HG02852 (cell line): ENCODE measurements at regions not wholly inside any gene's neighbourhood (a gene's known extent, or its start where the extent isn't known, plus 50 kb on each side); places are given as distances from the start of the nearest gene placed in this dataset.

Source experiments
- ATAC-seq: cut with Tn5 transposase; IDR thresholded peaks from one replicate; pipeline ENCODE4 v1.9.1; 2021; ENCODE audit warnings: mild to moderate bottlenecking, moderate library complexity; ENCODE audit not compliant: unreplicated experiment

DNA sequence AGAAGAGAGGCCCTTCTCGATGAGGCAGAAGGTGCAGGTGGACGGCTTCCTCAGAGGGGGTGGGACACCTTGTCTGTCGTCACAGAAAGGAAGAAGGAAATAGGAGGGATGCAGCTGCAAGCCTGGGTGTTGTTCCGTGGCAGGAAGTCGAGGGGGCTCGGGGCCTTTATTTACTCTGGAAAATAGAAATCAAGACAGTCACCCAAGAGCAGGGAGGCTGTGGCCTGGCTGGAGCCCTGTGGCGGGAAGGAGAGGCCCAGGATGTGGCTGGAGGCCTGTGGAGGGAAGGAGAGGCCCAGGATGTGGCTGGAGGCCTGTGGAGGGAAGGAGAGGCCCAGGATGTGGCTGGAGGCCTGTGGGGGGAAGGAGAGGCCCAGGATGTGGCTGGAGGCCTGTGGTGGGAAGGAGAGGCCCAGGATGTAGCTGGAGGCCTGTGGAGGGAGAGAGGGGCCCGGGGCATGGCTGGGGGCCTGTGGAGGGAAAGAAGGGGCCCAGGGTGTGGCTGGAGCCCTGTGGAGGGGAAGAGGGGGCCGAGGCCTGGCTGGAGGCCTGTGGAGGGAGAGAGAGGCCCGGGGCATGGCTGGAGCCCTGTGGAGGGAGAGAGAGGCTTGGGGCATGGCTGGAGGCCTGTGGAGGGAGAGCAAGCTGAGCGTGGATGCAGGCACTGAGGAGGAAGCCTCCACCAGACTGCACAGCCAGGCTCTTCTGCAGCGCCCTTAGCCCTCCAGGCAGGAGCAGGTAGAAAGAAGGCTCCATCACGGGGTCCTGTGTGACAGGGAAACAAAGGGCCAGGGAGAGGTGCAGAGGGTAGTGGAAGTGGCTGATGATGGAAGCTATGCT lies 97.3 kb upstream of the SFMBT2 start:
- ATAC-seq = no peak

DNA sequence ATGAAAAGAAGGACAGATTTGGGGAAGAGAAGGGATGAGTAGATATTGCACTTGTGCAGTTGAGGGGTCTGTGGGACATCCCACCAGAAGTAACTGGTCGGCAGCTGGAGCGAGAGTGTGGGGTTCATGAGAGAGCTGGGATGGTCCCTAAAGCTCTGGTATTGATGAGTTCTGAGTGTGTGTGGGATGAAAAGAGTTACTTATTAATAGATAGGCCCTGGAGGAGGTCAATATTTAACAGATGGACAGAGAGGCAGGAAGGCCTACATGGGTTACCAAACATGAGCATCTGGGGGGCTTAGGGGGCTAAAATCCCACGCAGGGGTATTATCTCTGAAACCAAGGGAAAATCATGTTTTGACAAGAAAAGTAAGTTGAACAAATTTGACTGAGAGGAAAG lies 95.7 kb upstream of the SFMBT2 start:
- no peak for ATAC-seq

DNA sequence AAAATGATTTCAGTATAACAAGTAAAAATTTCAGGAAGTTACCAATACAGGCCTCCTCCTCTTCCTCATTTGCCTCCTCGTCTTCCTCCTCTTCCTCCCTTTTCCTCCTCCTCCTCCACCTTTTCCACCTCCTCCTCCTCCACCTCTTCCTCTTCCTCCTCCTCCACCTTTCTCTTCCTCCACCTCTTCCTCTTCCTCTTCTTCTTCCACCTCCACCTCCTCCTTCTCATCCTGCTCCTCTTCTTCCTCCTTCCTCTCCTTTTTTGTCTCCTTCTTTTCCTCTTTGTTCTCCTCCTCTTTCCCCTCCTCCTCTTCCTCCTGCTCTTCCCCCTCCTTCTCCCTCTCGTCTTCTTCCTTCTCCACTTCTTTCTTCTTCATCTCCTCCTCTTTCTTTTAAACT lies 94.4 kb upstream of the SFMBT2 start:
- no peak for ATAC-seq

DNA sequence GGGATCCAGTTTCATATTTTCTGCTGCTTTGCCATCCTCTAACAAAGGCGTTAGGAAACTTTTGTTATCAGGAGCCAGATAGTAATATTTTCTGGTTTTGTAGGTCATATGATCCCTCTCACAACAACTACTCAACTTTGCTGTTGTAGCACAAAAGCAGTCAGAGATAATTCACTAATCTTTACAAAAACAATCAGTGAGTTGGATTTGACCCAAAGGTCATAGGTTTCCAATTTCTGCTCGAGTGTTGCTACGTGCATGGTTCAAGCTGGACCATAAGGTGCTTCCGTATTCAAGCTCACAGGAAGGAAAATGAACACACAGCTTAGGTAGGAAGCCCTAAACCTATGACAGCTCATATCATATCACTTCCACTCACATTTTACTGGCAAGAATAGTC lies 92.4 kb upstream of the SFMBT2 start:
- no peak for ATAC-seq

DNA sequence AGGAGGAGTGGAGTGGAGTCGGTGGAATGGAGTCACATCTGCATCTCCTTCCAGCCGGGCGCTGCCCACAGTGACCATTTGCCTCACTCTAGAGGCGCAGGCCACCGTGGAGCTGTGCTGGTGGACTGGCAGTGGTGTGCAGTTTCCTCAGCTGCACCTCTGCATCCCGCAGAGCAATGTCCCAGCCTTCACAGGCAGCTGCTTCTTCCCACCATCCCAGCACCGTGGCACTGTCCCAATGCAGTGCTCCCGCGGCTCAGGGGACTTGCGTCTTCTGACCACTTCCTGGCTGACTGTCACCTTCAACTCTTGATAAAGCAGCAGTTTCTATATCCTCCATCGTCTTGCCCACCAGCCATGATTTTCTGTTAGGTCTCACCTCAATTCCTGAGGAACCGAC lies 90.3 kb upstream of the SFMBT2 start:
- no peak for ATAC-seq

DNA sequence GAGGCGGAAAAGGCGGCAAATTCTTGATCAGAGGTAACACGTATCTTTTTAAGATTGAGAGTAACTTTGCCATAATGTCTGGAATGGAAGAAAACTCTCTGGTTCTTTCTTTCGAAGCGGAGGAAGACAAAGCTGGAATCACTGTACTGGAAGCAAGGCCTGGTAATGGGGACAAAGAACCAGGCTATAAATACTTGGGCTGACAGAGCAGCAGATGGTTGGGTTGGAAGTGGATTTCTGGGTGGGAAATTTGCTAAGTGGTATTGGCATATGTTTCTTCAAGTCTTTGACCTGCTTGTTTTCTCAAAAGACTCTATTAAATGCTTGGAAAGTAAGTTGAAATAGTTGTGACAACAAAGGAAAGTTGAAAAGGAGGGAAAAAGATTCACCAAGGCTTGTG lies 87.3 kb upstream of the SFMBT2 start:
- ATAC-seq = no peak

DNA sequence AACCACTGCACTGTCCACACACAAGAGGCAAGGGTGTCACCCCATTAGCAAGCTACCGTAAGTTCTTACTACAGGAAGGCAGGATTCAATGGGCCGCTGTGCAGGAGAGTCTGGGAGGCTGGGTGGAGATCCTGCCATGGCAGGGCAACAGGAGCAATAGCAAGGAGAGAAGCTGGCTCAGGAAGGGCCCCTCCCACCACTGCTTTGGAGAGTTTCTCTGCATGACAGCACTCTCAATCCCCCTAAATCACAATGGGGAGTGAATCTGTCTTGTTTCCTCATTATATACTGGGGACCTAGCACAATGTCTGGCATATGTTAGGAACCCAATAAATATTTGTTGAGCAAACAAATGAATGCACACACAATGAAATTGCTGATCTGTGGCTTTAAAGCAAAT lies 83.2 kb upstream of the SFMBT2 start:
- ATAC-seq = no peak

DNA sequence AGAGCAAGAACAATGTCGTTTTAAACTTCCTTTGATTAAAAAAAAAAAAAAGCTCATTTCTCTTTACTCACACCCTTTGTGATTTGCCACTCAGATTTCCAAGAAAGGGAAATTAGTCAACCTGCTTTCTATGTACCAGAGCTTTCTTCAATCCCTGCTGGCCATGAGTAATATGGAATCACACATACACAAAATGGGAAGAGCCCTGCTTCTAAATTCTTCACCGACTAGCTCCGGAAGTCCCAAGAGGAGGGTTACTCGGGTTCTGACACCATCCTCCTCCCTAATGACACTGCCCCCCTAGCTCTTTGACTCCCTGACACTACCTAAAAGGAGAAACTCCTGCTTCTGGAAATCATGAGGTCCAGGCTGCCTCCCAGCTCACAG lies 81.8 kb upstream of the SFMBT2 start:
- peak; percentile 22 for ATAC-seq

DNA sequence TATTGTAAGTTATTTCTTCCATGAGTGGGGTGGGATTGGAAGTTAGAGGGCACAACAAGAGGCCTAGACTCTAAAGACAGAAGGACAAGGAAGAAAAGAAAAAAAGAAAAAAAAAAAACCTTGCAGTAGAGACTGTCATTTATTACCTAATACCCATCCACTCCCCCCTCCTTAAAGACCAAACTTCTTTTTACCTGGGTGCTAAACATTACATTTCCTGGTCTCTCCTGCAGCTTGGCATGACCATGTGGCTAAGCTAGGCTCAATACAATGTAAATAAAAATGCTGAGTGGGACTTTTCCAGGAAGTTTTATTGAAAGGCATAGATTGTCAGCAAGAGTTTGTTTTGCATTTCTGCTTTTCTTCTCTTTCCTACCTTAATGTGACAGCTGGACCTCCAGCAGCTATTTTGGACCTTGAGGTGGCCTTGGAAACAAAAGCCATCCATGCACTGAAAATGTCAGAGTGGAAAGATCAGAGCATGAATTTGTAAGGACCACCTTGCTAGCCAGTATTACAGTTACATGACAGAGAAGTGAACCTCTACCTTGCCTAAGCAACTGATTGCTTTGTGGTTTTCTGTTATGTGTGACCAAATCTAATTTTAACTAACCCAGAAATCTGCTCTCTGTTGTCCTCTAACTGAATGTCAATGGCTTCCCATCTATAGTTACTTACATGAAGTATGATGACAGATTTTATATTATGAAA lies 81.3 kb upstream of the SFMBT2 start:
- ATAC-seq = peak; percentile 94

DNA sequence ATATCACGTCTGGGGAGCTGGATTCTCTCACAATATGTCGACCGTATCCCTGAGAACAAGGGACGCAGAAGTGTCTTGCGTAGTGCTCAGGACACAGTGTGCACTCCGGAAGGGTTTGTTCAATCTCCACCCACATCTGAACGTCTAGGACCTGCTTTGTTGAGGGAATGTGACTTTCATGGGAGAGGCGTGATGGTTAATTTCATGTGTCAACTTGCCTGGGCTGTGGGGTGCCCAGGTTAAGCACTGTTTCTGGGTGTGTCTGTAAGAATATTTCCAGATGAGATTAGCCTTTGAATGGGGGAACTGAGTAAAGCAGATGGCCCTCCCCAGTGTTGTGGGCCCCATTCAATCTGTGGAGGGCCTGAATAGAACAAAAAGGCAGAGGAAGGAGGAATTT lies 80.4 kb upstream of the SFMBT2 start:
- ATAC-seq = no peak

DNA sequence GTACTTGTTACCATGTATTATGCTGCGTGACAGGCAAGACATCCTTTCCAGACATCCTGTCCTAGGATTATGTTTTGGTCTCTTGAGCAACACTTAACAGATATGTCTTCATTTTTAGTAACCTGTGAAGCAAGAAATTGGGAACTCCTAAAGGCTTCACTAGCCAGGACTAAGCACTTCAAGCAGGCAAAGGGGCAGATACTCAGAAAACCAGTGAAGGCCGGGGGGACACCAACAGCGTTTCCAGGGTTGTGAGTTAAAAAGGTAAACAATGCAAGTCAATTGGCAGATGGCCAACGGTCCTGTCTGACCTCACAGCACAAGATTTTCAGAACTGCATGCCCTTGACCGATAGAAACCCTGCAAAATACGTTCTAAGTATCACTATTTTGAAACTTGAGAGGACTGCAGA lies 77.6 kb upstream of the SFMBT2 start:
- no peak for ATAC-seq

DNA sequence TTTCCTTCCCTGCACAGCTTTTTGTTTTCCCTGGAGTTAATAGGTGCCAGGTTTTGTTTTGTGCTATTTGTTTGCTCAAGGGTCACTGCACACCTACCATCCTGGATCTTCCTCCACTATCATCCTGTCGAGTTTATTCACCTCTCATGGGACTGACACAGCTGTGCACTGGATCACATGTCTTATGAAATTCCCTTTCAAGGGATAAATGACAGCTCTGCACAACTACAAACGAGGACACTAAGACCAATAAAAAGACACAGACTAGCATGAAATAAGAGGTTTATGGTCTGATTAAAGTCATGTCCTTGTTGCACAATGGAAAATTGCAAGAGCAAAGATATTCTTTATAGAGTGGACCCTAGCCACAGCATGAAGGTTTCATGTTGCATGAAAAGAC lies 76.7 kb upstream of the SFMBT2 start:
- ATAC-seq = no peak

DNA sequence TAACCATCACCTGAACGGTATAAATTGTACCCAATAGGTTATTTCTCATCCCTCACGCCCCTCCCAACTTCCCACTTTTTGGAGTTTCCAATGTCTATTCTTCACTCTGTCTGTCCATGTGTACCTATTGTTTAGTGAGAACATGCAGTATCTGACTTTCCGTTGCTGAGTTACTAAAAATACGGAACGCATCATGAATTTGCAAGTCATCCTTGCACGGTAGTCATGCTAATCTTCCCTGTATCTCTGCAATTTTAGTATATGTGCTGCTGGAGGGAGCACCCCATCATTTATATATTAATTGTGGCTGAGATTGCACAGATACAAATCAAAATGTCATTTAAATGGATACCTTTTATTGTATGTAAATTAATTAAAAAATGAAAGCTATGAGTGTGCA lies 75.7 kb upstream of the SFMBT2 start:
- no peak for ATAC-seq

DNA sequence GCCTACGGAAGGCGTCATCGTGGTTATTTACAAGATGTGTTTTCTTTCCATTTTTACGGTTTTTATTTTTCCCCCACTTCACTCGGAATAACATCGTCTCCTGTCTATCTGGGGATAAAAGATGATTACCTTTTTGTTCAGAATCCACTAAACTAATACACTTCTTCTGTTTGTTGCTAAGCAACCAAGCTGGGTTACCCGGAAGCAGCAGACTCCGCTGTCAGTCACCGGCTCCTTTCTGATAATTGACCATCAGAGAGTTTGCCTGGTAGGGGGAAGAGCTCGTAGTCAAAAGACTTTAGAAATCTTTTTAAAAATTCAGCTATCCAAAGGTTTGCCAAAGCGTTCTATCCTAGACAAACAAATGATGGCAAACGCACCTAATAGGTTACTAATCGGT lies 75.0 kb upstream of the SFMBT2 start:
- ATAC-seq = no peak

DNA sequence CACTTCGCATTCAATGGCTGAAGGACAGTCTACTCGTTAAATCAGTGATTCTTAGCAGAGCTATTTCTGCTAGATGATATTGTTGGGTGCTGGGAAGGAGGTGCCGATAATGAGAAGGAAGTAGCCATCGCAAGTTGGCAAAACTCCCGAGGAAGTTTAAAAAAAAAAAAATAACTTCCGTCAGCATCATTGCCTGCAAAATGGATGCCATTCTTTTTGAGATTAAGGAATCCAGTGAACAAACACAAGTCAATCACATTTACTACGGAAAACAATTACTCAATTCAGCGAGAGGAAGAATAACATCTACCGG lies 74.4 kb upstream of the SFMBT2 start:
- no peak for ATAC-seq

DNA sequence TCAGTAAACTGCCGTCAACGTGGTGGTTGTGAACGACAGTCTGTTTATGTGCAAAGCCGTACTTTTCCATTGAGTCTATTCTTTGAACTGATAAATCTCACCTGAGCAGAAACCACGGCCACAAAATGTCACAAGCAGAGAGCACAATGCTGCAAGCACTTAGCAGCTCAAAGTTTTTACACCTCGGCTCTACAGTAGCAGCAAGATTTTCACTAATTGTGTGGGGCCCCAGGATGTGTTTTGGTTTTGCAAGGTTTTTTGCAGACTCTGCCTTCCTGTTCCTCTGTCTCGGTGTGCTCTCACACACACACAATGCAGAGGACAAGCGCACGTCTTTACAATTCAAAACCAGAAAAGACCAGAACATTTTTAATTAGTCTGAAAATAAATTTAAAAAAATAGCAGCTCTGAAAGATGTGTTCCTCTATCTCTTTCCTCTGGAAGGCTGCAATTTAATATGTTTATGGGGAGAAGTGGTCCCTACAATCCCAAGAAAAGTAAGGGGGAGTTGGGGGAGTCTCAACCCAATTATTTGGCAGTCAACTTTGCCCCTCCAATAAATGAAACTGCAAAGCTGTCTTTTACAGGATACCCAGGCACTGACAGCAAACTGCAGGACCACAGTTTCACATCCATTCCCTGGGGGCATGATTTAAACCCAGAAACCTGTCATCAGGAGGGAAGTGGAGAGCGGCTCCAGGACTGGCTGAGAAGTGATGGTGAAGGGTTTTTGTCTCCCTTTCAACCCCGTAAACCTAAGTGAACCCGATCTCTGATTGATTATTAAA lies 73.8 kb upstream of the SFMBT2 start:
- ATAC-seq = peak; percentile 79

DNA sequence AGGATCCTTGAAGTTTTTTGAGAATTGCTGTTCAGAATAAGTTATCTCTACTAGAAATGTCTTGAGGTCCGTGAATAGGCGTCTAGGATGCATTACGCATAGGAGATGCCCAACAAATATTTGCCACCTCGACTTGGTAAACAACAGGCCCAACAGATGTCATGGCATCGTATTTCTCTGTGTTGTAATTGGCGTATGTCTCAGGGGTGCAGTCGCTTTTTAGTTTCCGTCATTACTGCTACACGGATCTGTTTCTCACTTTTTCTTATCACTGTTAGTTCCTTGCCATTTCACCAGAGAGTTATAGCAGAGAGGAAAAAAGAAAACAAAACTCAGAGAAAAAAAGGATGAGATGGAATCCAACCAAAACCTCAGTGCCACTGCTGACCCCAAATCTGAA lies 73.0 kb upstream of the SFMBT2 start:
- no peak for ATAC-seq

DNA sequence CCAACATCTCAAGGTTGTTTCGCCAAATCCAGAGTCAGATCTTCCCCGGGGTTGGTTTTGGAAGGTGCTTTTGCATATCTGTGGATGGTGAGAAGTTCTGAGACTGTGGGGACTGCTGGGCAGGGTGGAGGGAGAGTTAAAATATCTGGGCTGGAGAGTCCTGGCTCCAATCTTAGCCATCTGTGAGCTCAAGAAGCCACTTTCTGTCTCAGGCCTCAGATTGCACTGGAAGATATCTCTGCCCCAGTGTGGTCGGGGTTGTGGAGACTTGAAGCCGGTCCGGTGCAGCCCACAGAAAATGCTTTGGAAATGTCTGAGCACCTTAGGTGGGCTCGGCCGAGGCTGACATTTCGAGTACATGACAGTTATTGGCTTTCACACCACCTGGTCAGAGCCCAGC lies 72.2 kb upstream of the SFMBT2 start:
- no peak for ATAC-seq

DNA sequence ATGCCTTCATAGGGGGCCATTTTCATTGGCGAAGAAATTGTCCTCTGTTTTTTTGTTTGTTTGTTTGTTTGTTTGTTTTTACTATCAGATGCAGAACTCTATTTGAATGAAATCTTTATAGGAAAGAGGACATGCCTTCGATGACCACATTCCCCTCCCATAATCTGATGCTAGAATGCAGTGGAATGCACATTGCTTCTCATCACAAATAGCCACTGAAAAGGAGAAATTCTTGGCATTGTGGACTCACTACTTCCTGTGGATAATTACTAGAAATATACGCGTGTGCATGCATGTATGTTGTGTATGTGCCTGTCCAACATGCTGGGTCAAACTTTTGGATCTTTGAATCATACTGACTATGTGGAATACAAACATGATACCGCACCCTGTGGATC lies 70.5 kb upstream of the SFMBT2 start:
- ATAC-seq = no peak

DNA sequence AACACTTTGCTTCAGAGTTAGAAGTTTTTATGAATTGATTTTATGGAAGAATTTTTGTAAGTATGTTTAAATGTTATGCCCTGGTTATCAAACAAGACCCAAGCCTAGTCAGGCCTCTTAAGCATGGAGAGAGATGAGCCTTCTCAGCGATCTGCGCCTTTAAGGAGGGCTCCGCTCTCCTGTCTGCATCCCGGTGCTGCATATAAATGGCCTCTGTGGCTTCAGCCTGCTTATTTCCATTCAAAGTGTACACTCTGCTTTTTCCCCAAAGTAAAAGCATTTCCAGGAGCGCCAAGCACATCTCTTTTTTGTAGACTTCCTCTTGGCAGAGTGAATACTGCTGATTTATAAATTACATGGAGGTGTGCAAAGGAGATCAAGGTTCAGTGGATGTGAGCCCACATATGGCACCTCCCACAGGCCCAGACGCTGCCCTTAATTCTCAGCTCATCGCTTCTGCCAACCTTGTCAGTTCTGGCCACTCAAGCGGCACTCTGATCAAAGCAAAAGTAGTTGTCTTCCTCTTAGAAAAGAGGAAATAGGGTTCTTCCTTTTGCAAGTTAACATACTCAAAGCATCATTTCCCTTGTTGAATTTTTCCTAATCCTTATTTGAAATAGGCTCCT lies 70.0 kb upstream of the SFMBT2 start:
- ATAC-seq = no peak

DNA sequence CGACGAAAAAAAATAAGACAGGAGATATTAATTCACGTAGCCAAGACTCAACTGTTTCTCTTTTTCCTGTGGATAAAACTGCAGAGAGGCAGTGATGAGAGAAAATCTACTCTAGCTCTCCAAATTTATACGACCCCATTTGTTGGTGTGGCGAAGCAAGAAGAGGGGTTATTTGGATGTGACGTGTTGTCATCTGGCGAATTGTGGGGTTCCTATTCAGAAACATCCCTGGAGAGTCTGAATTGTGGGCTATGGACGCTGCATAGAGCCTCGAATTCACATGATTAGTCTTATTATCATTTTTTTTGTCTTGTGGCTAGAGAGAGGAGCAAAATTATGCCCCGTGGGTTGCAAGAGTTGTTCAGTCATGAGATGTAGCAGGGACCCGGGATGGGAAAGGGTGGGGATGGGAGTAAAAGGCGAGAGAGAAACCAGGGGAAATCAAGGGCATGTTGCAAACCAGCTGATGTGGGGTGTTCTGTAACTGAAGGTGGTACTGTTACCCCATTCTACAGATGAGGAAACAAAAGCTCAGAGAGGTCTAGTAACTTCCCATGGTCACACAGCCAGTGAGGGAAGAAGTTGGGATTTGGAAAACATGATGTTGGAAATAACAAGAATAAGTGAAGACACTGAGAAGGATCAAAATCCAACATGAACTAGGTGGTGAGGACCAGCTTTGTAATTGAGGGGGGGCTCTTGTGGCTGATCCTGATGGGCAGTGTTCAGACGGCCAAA lies 69.2 kb upstream of the SFMBT2 start:
- ATAC-seq = no peak
